ENCODE measurements at regions not wholly inside any gene's neighbourhood (a gene's known extent, or its start where the extent isn't known, plus 50 kb on each side); places are given as distances from the start of the nearest gene placed in this dataset.

GRCh38 chr1:168453056-168453455 lies 90.7 kb downstream of the XCL2 start (continued):
- no peak for TF ChIP-seq ZNF274 (CRISPR knock-in tag; IDR thresholded peaks at IDR 0.05)
- TF ChIP-seq ZNF576 (CRISPR knock-in tag; IDR thresholded peaks at IDR 0.05) = no peak

DNA sequence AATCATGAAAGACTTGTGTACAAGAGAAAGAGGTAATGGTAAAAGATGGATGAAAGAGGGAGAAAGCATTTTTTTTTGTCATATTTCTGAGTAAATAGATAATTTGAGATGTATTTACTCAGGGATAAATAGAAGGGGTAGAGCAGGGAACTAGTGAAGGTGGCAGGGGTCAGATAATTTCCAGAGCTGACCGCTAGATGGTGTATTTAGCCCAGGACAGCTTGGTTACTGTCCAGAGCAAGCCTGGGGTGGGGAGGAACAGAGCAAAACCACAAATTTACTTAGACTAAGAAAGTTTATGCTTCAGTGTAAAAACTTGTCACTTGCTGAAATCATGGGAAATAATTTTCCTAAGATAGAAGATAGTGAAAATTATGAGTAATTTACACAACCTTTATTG lies 91.5 kb downstream of the XCL2 start:
- DNase-seq (ENCODE audit: low spot score) = no peak
- H3K4me3 ChIP-seq (replicated peaks in 1 of 3; ENCODE audit: insufficient read depth in 1 of 3, low read depth in 2 of 3, low read length in 3 of 3) = no peak overlapping the region
- H2AFZ ChIP-seq (ENCODE audit: low read length) = no peak overlapping the region
- no peak for FAIRE-seq
- H3K4me2 ChIP-seq (ENCODE audit: low read depth, low read length) = no peak overlapping the region
- intact Hi-C loops (cut with micrococcal nuclease; ENCODE audit: unreplicated experiment) (no loop called here), in situ Hi-C loops (cut with HindIII; ENCODE audit: extremely low pct_ligation_motif_present, low pct_unique_long_range_greater_than_20kb) (no loop called here)
- H3K9ac ChIP-seq (ENCODE audit: insufficient read depth, low read depth, low read length) = no peak overlapping the region
- BruUV-seq (replicated peaks) = no TSS peak
- H3K79me2 ChIP-seq (ENCODE audit: insufficient read depth, low read length) = no peaks in the 10 kb centered on the region
- no peaks in the 10 kb centered on the region for H3K27me3 ChIP-seq (ENCODE audit: control insufficient read depth in 1 of 2, insufficient read depth in 2 of 2, low read length in 2 of 2)
- no peak for ATAC-seq
- H3K4me1 ChIP-seq (ENCODE audit: insufficient read depth, low read length) = no peaks in the 10 kb centered on the region
- CTCF ChIA-PET (ENCODE audit: low intra/inter-chr PET ratio, low total read pairs) = no interaction called here
- TF ChIP-seq NFE2L1 (CRISPR knock-in tag; IDR thresholded peaks at IDR 0.05; ENCODE audit: borderline replicate concordance) = no peak
- no peak for TF ChIP-seq ISL2 (CRISPR knock-in tag; IDR thresholded peaks at IDR 0.05)
- no peak for TF ChIP-seq YEATS2 (CRISPR knock-in tag; IDR thresholded peaks at IDR 0.05; ENCODE audit: borderline replicate concordance)
- TF ChIP-seq FOXA3 (CRISPR knock-in tag; IDR thresholded peaks at IDR 0.05) = no peak
- no peak for TF ChIP-seq MYC (CRISPR knock-in tag; IDR thresholded peaks at IDR 0.05; ENCODE audit: borderline replicate concordance)
- TF ChIP-seq HMGXB4 (CRISPR knock-in tag; IDR thresholded peaks at IDR 0.05; ENCODE audit: borderline replicate concordance in 1 of 2, low read depth in 1 of 2) = no peak
- TF ChIP-seq, protein P1, sequence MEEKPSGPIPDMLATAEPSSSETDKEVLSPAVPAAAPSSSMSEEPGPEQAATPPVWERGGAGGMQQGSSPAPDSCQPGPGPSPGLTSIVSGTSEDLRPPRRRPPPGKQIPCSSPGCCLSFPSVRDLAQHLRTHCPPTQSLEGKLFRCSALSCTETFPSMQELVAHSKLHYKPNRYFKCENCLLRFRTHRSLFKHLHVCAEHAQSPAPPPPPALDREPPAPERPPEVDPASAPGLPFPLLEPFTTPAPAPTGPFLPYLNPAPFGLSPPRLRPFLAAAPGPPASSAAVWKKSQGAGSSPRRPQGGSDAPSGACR (CRISPR knock-in tag; IDR thresholded peaks at IDR 0.05) = no peak
- TF ChIP-seq ZNF616 (CRISPR knock-in tag; IDR thresholded peaks at IDR 0.05; ENCODE audit: low read depth) = no peak
- TF ChIP-seq CHD4 (IDR thresholded peaks at IDR 0.05; ENCODE audit: borderline replicate concordance, low read length) = no peak
- TF ChIP-seq, protein P2, sequence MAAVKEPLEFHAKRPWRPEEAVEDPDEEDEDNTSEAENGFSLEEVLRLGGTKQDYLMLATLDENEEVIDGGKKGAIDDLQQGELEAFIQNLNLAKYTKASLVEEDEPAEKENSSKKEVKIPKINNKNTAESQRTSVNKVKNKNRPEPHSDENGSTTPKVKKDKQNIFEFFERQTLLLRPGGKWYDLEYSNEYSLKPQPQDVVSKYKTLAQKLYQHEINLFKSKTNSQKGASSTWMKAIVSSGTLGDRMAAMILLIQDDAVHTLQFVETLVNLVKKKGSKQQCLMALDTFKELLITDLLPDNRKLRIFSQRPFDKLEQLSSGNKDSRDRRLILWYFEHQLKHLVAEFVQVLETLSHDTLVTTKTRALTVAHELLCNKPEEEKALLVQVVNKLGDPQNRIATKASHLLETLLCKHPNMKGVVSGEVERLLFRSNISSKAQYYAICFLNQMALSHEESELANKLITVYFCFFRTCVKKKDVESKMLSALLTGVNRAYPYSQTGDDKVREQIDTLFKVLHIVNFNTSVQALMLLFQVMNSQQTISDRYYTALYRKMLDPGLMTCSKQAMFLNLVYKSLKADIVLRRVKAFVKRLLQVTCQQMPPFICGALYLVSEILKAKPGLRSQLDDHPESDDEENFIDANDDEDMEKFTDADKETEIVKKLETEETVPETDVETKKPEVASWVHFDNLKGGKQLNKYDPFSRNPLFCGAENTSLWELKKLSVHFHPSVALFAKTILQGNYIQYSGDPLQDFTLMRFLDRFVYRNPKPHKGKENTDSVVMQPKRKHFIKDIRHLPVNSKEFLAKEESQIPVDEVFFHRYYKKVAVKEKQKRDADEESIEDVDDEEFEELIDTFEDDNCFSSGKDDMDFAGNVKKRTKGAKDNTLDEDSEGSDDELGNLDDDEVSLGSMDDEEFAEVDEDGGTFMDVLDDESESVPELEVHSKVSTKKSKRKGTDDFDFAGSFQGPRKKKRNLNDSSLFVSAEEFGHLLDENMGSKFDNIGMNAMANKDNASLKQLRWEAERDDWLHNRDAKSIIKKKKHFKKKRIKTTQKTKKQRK (IDR thresholded peaks at IDR 0.05; ENCODE audit: low read length) = no peak
- TF ChIP-seq REL (CRISPR knock-in tag; conservative IDR thresholded peaks at IDR 0.05) = no peak
- TF ChIP-seq ZNF446 (CRISPR knock-in tag; IDR thresholded peaks at IDR 0.05) = no peak
- TF ChIP-seq, protein P3, sequence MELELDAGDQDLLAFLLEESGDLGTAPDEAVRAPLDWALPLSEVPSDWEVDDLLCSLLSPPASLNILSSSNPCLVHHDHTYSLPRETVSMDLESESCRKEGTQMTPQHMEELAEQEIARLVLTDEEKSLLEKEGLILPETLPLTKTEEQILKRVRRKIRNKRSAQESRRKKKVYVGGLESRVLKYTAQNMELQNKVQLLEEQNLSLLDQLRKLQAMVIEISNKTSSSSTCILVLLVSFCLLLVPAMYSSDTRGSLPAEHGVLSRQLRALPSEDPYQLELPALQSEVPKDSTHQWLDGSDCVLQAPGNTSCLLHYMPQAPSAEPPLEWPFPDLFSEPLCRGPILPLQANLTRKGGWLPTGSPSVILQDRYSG (CRISPR knock-in tag; IDR thresholded peaks at IDR 0.05) = no peak
- TF ChIP-seq ZFP36L1 (CRISPR knock-in tag; IDR thresholded peaks at IDR 0.05) = no peak
- WGBS (ENCODE audit: low lambda C conversion rate) = 96% methylated on average over 1 of the region's 1 CpG
- H3K9me3 ChIP-seq (ENCODE audit: low read length) = peaks cover 14% of the 10 kb centered on the region; the same call in 1 of the 2 replicates
- POLR2A ChIA-PET = no interaction called here
- no peak overlapping the region for H3K27ac ChIP-seq (ENCODE audit: extremely low read length, insufficient read depth, low read length)
- H3K36me3 ChIP-seq (replicated peaks in 1 of 2; ENCODE audit: control insufficient read depth in 1 of 2, insufficient read depth in 2 of 2, low read length in 2 of 2) = peaks cover 2 to 11% of the 10 kb centered on the region in 2 experiments; a peak in 3 of 5 replicates
- H4K20me1 ChIP-seq (ENCODE audit: insufficient read depth, low read length) = no peaks in the 10 kb centered on the region
